ENCODE measurements at regions not wholly inside any gene's neighbourhood (a gene's known extent, or its start where the extent isn't known, plus 50 kb on each side); places are given as distances from the start of the nearest gene placed in this dataset.

DNA sequence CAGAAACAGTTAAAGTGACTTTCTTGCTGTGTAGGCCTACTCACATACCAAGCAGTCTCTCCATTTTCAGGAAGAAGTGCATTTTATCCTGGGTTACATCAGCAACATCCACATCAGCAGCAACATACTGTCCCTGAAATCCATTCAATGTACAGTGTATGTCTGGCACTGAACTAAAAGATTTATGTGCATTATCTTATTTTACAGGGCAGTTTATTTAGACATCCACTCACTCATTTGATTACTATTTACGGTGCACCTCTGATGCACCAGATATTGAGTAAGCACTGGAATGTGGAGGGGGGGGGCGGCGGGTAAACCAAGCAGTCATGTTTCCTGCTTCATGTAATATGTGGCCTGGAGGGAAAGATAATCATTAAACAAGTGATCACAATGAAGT is 1128.2 kb downstream of the BCL11A start:
- in situ Hi-C loops (cut with HindIII; ENCODE audit: low pct_unique_long_range_greater_than_20kb, low sequenced_read_pairs) (no loop called here), intact Hi-C loops (cut with micrococcal nuclease; ENCODE audit: unreplicated experiment) (no loop called here)
- no peak overlapping the region for H3K27ac ChIP-seq (ENCODE audit: low read length)
- TF ChIP-seq, protein P1, sequence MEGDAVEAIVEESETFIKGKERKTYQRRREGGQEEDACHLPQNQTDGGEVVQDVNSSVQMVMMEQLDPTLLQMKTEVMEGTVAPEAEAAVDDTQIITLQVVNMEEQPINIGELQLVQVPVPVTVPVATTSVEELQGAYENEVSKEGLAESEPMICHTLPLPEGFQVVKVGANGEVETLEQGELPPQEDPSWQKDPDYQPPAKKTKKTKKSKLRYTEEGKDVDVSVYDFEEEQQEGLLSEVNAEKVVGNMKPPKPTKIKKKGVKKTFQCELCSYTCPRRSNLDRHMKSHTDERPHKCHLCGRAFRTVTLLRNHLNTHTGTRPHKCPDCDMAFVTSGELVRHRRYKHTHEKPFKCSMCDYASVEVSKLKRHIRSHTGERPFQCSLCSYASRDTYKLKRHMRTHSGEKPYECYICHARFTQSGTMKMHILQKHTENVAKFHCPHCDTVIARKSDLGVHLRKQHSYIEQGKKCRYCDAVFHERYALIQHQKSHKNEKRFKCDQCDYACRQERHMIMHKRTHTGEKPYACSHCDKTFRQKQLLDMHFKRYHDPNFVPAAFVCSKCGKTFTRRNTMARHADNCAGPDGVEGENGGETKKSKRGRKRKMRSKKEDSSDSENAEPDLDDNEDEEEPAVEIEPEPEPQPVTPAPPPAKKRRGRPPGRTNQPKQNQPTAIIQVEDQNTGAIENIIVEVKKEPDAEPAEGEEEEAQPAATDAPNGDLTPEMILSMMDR (IDR thresholded peaks at IDR 0.05), result no peak
- TF ChIP-seq SIN3A (IDR thresholded peaks at IDR 0.05; ENCODE audit: borderline replicate concordance, insufficient read depth, low read depth, low read length) (no peak), POLR2AphosphoS5 (IDR thresholded peaks at IDR 0.05; ENCODE audit: low read depth, low read length) (no peak), TCF7L2 (IDR thresholded peaks at IDR 0.05; ENCODE audit: low read depth, low read length) (no peak)
- TF ChIP-seq, protein P2, sequence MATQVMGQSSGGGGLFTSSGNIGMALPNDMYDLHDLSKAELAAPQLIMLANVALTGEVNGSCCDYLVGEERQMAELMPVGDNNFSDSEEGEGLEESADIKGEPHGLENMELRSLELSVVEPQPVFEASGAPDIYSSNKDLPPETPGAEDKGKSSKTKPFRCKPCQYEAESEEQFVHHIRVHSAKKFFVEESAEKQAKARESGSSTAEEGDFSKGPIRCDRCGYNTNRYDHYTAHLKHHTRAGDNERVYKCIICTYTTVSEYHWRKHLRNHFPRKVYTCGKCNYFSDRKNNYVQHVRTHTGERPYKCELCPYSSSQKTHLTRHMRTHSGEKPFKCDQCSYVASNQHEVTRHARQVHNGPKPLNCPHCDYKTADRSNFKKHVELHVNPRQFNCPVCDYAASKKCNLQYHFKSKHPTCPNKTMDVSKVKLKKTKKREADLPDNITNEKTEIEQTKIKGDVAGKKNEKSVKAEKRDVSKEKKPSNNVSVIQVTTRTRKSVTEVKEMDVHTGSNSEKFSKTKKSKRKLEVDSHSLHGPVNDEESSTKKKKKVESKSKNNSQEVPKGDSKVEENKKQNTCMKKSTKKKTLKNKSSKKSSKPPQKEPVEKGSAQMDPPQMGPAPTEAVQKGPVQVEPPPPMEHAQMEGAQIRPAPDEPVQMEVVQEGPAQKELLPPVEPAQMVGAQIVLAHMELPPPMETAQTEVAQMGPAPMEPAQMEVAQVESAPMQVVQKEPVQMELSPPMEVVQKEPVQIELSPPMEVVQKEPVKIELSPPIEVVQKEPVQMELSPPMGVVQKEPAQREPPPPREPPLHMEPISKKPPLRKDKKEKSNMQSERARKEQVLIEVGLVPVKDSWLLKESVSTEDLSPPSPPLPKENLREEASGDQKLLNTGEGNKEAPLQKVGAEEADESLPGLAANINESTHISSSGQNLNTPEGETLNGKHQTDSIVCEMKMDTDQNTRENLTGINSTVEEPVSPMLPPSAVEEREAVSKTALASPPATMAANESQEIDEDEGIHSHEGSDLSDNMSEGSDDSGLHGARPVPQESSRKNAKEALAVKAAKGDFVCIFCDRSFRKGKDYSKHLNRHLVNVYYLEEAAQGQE (IDR thresholded peaks at IDR 0.05; ENCODE audit: insufficient read depth in 1 of 2, low read depth in 2 of 2, low read length in 1 of 2), result no peak
- BruUV-seq (replicated peaks), result no TSS peak
- H3K4me3 ChIP-seq (ENCODE audit: low read depth in 2 of 2, low read length in 2 of 2), result no peak overlapping the region
- ChIA-PET CTCF (no interaction called here), POLR2A (no interaction called here)
- DNase-seq (ENCODE audit: low read depth, low spot score) (no peak), ATAC-seq (no peak)
- H3K27me3 ChIP-seq (ENCODE audit: control insufficient read depth, insufficient read depth, low read length), result no peaks in the 10 kb centered on the region
- H3K9me3 ChIP-seq (ENCODE audit: control insufficient read depth, insufficient read depth, low read depth, low read length), result no peaks in the 10 kb centered on the region
- no peaks in the 10 kb centered on the region for H3K36me3 ChIP-seq (ENCODE audit: control insufficient read depth, insufficient read depth, low read length)
- no peaks in the 10 kb centered on the region for H3K4me1 ChIP-seq (ENCODE audit: control insufficient read depth, insufficient read depth, low read length)

DNA sequence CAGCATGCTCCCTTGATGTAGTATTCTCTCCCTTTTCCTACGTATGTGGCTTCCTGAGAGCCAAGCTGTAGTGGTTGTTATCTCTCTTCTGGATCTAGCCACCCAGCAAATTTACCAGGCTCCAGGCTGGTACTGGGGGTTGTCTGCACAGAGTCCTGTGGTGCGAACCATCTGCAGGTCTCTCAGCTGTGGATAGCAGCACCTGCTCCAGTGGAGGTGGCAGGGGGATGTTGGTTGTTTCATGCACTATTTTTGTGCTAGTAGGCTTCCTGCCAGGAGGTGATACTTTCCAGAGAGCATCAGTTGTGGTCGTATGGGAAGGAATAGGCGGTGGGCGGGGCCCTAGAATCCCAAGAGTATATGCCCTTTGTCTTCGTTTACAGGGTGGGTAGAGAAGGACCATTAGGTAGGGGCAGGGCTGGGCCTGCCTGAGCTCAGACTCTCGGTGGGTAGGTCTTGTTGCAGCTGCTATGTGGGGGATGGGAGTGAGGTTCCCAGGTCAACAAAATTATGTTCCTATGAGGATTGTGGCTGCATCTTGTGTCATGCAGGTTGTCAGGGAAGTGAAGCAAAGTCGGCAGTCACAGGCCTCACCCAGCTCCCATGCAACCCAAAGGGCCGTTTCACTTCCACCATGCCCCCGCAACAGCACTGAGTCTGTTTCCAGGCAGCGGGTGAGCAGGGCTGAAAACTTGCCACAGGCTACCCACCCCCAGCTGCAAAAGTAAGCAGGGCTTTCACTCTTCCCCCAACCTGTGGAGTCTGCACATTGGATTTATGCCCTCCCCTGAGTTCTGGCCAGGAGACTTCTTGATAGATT is 1139.5 kb downstream of the BCL11A start:
- no peak overlapping the region for H3K4me3 ChIP-seq (ENCODE audit: low read depth in 2 of 2, low read length in 2 of 2)
- DNase-seq (ENCODE audit: low read depth, low spot score) (no peak), ATAC-seq (no peak)
- in situ Hi-C loops (cut with HindIII; ENCODE audit: low pct_unique_long_range_greater_than_20kb, low sequenced_read_pairs), result no loop called here
- H3K27ac ChIP-seq (ENCODE audit: low read length), result no peak overlapping the region
- no TSS peak for BruUV-seq (replicated peaks)
- intact Hi-C loops (cut with micrococcal nuclease; ENCODE audit: unreplicated experiment), result no loop called here
- no peaks in the 10 kb centered on the region for H3K27me3 ChIP-seq (ENCODE audit: control insufficient read depth, insufficient read depth, low read length)
- H3K9me3 ChIP-seq (ENCODE audit: control insufficient read depth, insufficient read depth, low read depth, low read length), result no peaks in the 10 kb centered on the region
- TF ChIP-seq POLR2AphosphoS5 (IDR thresholded peaks at IDR 0.05; ENCODE audit: low read depth, low read length) (no peak), SIN3A (IDR thresholded peaks at IDR 0.05; ENCODE audit: borderline replicate concordance, insufficient read depth, low read depth, low read length) (no peak)
- POLR2A ChIA-PET, result no interaction called here
- CTCF ChIA-PET, result no interaction called here
- no peaks in the 10 kb centered on the region for H3K4me1 ChIP-seq (ENCODE audit: control insufficient read depth, insufficient read depth, low read length)
- H3K36me3 ChIP-seq (ENCODE audit: control insufficient read depth, insufficient read depth, low read length), result no peaks in the 10 kb centered on the region

DNA sequence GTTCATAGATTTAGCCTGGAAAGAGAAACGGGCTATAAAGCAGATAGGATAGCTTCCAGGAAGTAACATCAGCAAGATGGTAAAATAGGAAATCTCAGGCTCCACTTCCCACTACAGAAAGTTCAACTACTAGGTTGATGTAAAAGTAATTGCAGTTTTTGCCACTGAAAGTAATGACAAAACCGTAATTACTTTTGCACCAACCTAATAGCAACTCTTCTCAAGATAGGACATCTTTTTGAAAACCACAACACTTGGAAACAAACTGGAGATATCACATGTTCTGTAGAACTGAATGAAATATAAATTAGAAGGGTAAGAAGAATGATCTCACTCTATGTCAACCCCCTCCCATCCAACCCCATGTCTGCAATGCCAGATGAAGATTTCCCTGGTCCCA is 1154.3 kb downstream of the BCL11A start:
- ChIA-PET CTCF (no interaction called here), POLR2A (no interaction called here)
- no peaks in the 10 kb centered on the region for H3K9me3 ChIP-seq (ENCODE audit: control insufficient read depth, insufficient read depth, low read depth, low read length)
- H3K27me3 ChIP-seq (ENCODE audit: control insufficient read depth, insufficient read depth, low read length), result no peaks in the 10 kb centered on the region
- no peak for ATAC-seq
- in situ Hi-C loops (cut with HindIII; ENCODE audit: low pct_unique_long_range_greater_than_20kb, low sequenced_read_pairs) (no loop called here), intact Hi-C loops (cut with micrococcal nuclease; ENCODE audit: unreplicated experiment) (no loop called here)
- TF ChIP-seq POLR2AphosphoS5 (IDR thresholded peaks at IDR 0.05; ENCODE audit: low read depth, low read length) (no peak), TCF7L2 (IDR thresholded peaks at IDR 0.05; ENCODE audit: low read depth, low read length) (no peak), SIN3A (IDR thresholded peaks at IDR 0.05; ENCODE audit: borderline replicate concordance, insufficient read depth, low read depth, low read length) (no peak)
- TF ChIP-seq, protein P2 (IDR thresholded peaks at IDR 0.05; ENCODE audit: insufficient read depth in 1 of 2, low read depth in 2 of 2, low read length in 1 of 2), result no peak
- TF ChIP-seq, protein P1 (IDR thresholded peaks at IDR 0.05), result no peak
- H3K36me3 ChIP-seq (ENCODE audit: control insufficient read depth, insufficient read depth, low read length), result no peaks in the 10 kb centered on the region
- H3K4me3 ChIP-seq (ENCODE audit: low read depth in 2 of 2, low read length in 2 of 2), result no peak overlapping the region
- no peak for DNase-seq (ENCODE audit: low read depth, low spot score)
- H3K4me1 ChIP-seq (ENCODE audit: control insufficient read depth, insufficient read depth, low read length), result no peaks in the 10 kb centered on the region
- no peak overlapping the region for H3K27ac ChIP-seq (ENCODE audit: low read length)
- no TSS peak for BruUV-seq (replicated peaks)
